ENCODE measurements at regions not wholly inside any gene's neighbourhood (a gene's known extent, or its start where the extent isn't known, plus 50 kb on each side); places are given as distances from the start of the nearest gene placed in this dataset.

GRCh38 chr4:152004801-152005200 is 244.0 kb upstream of the GATB start:
- Histone ChIP-seq H4K20me1 (ENCODE audit: insufficient read depth, poor library complexity, severe bottlenecking) (no peaks in the 10 kb centered on the region), H3K9me2 (replicated peaks; ENCODE audit: insufficient read depth) (no peaks in the 10 kb centered on the region), H3K27me3 (peaks cover 6% of the 10 kb centered on the region), H3K36me3 (replicated peaks; ENCODE audit: insufficient read depth, low read depth) (no peaks in the 10 kb centered on the region), H3K4me1 (ENCODE audit: insufficient read depth) (no peaks in the 10 kb centered on the region), H3K4me3 (no peak overlapping the region), H3K9me3 (ENCODE audit: low read depth) (no peaks in the 10 kb centered on the region), H2AFZ (no peak overlapping the region), H3K79me2 (no peaks in the 10 kb centered on the region), H3K27ac (no peak overlapping the region), H3K4me2 (no peak overlapping the region)
- TF ChIP-seq, protein P1, sequence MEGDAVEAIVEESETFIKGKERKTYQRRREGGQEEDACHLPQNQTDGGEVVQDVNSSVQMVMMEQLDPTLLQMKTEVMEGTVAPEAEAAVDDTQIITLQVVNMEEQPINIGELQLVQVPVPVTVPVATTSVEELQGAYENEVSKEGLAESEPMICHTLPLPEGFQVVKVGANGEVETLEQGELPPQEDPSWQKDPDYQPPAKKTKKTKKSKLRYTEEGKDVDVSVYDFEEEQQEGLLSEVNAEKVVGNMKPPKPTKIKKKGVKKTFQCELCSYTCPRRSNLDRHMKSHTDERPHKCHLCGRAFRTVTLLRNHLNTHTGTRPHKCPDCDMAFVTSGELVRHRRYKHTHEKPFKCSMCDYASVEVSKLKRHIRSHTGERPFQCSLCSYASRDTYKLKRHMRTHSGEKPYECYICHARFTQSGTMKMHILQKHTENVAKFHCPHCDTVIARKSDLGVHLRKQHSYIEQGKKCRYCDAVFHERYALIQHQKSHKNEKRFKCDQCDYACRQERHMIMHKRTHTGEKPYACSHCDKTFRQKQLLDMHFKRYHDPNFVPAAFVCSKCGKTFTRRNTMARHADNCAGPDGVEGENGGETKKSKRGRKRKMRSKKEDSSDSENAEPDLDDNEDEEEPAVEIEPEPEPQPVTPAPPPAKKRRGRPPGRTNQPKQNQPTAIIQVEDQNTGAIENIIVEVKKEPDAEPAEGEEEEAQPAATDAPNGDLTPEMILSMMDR (IDR thresholded peaks at IDR 0.05; ENCODE audit: poor library complexity) = no peak
- TF ChIP-seq EZH2phosphoT487 (IDR thresholded peaks at IDR 0.05; ENCODE audit: low read depth, severe bottlenecking, unreplicated experiment) (no peak), EZH2 (IDR thresholded peaks at IDR 0.05; ENCODE audit: borderline replicate concordance) (no peak)
- no peak for DNase-seq (ENCODE audit: low spot score)
- 46% methylated on average over 7 of the region's 7 CpGs for WGBS (ENCODE audit: low lambda C conversion rate, missing lambda C conversion rate)

DNA sequence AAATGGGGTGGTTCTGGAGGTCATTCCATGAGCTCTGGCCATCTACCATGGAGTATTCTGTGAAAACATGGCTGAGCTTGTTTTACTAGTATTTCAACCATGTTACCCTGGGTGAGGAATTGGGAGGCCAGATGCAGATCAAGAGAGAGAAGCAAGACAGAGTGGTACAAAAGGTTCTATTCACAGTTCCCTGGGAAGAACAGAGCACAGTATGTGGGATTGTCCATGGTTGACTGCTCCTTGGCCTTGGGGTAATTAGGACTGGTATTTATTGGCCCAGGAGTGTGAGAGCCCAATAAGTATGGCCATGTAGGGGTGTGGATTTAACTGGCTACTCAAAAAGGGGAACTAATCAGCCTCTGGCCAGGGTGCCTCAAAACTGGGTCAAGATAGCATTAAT is 239.7 kb upstream of the GATB start:
- Histone ChIP-seq H2AFZ (no peak overlapping the region), H3K4me3 (no peak overlapping the region), H3K27me3 (no peaks in the 10 kb centered on the region), H4K20me1 (ENCODE audit: insufficient read depth, poor library complexity, severe bottlenecking) (no peaks in the 10 kb centered on the region), H3K27ac (no peak overlapping the region), H3K9me3 (ENCODE audit: low read depth) (no peaks in the 10 kb centered on the region), H3K36me3 (replicated peaks; ENCODE audit: insufficient read depth, low read depth) (no peaks in the 10 kb centered on the region), H3K4me2 (no peak overlapping the region), H3K79me2 (no peaks in the 10 kb centered on the region), H3K4me1 (ENCODE audit: insufficient read depth) (no peaks in the 10 kb centered on the region), H3K9me2 (replicated peaks; ENCODE audit: insufficient read depth) (no peaks in the 10 kb centered on the region)
- DNase-seq (ENCODE audit: low spot score) = no peak
- TF ChIP-seq EZH2phosphoT487 (IDR thresholded peaks at IDR 0.05; ENCODE audit: low read depth, severe bottlenecking, unreplicated experiment) (no peak), EZH2 (IDR thresholded peaks at IDR 0.05; ENCODE audit: borderline replicate concordance) (no peak)
- TF ChIP-seq, protein P1 (IDR thresholded peaks at IDR 0.05; ENCODE audit: poor library complexity) = no peak

DNA sequence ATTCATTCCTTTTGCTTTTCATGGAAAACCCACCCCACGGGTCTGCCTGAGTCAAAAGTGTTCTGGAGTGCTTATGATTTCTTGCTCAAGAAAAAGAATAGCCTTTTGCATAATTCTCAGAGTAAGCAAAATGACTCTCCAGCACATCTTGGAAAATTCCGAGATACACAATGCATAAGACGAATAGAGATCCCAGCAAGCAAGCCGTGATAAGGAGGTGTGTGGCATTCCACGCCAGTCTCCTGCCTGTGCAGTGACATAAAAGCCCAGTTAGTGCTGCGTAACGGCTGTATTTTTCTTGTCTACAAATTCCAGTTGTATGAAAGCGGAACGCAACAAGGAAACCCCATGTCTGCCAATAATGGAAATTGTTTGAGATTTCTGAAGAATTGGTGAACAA is 237.9 kb upstream of the GATB start:
- H3K9me3 ChIP-seq (ENCODE audit: low read depth) = no peaks in the 10 kb centered on the region
- no peak overlapping the region for H3K27ac ChIP-seq
- no peaks in the 10 kb centered on the region for H4K20me1 ChIP-seq (ENCODE audit: insufficient read depth, poor library complexity, severe bottlenecking)
- DNase-seq (ENCODE audit: low spot score) = no peak
- TF ChIP-seq EZH2phosphoT487 (IDR thresholded peaks at IDR 0.05; ENCODE audit: low read depth, severe bottlenecking, unreplicated experiment) = no peak
- TF ChIP-seq, protein P1 (IDR thresholded peaks at IDR 0.05; ENCODE audit: poor library complexity) = no peak
- TF ChIP-seq EZH2 (IDR thresholded peaks at IDR 0.05; ENCODE audit: borderline replicate concordance) = no peak
- WGBS (ENCODE audit: low lambda C conversion rate, missing lambda C conversion rate) = 74% methylated on average over 9 of the region's 9 CpGs
- no peaks in the 10 kb centered on the region for H3K27me3 ChIP-seq
- no peaks in the 10 kb centered on the region for H3K9me2 ChIP-seq (replicated peaks; ENCODE audit: insufficient read depth)
- H3K4me2 ChIP-seq = no peak overlapping the region
- no peak overlapping the region for H2AFZ ChIP-seq
- no peaks in the 10 kb centered on the region for H3K79me2 ChIP-seq
- no peak overlapping the region for H3K4me3 ChIP-seq
- no peaks in the 10 kb centered on the region for H3K36me3 ChIP-seq (replicated peaks; ENCODE audit: insufficient read depth, low read depth)
- no peaks in the 10 kb centered on the region for H3K4me1 ChIP-seq (ENCODE audit: insufficient read depth)

DNA sequence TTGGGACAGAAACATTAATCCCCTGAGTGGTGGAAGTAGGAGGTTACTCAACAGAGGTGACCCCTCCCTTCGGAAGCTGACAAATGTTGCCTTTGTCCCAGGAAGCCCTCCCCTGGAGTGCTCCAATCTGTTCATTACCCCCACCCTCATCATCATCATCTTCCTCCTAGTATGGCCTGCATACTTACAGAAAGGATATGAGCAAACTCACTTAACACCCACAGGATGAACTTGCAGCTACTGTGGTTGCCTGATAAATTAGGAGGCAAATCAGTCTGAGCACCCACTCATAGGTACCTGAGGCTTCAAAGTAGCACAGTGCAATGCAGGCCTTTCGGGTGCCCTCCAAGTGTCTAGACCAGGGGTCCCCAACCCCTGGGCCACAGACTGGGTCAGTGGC is 236.7 kb upstream of the GATB start:
- 87% methylated on average over 2 of the region's 2 CpGs for WGBS (ENCODE audit: low lambda C conversion rate, missing lambda C conversion rate)
- no peak overlapping the region for H3K4me3 ChIP-seq
- TF ChIP-seq, protein P1 (IDR thresholded peaks at IDR 0.05; ENCODE audit: poor library complexity) = no peak
- TF ChIP-seq EZH2phosphoT487 (IDR thresholded peaks at IDR 0.05; ENCODE audit: low read depth, severe bottlenecking, unreplicated experiment) (no peak), EZH2 (IDR thresholded peaks at IDR 0.05; ENCODE audit: borderline replicate concordance) (no peak)
- no peak for DNase-seq (ENCODE audit: low spot score)
- no peaks in the 10 kb centered on the region for H3K9me3 ChIP-seq (ENCODE audit: low read depth)
- H3K27me3 ChIP-seq = no peaks in the 10 kb centered on the region
- H3K27ac ChIP-seq = no peak overlapping the region
- no peaks in the 10 kb centered on the region for H3K9me2 ChIP-seq (replicated peaks; ENCODE audit: insufficient read depth)
- H3K4me1 ChIP-seq (ENCODE audit: insufficient read depth) = no peaks in the 10 kb centered on the region
- no peaks in the 10 kb centered on the region for H3K79me2 ChIP-seq
- no peak overlapping the region for H2AFZ ChIP-seq
- H3K36me3 ChIP-seq (replicated peaks; ENCODE audit: insufficient read depth, low read depth) = no peaks in the 10 kb centered on the region
- H3K4me2 ChIP-seq = no peak overlapping the region
- H4K20me1 ChIP-seq (ENCODE audit: insufficient read depth, poor library complexity, severe bottlenecking) = no peaks in the 10 kb centered on the region

Measured in hepatocyte (in vitro differentiated cells).